ENCODE measurements at regions not wholly inside any gene's neighbourhood (a gene's known extent, or its start where the extent isn't known, plus 50 kb on each side); places are given as distances from the start of the nearest gene placed in this dataset.

DNA sequence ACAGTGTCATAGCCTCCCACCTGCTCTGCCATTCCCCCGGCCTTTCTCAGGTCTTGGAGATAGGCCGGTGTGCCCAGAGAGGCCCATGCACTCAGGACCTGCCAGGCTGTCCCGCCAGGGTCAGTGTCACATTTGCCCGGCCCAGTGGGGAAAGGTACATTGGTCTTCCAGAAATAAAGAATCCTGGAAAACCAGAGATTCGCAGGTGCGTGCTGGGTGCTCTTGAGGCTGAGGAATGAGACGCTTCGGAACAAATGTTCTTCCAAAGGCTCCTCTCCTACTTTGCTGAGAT, 205.8 kb upstream of the RTL1 start:
- TF ChIP-seq POLR2A (IDR thresholded peaks at IDR 0.05; ENCODE audit: low read depth, low read length): no peak
- TF ChIP-seq POLR2AphosphoS5 (IDR thresholded peaks at IDR 0.05; ENCODE audit: low read depth, low read length): no peak
- TF ChIP-seq POU2F2 (IDR thresholded peaks at IDR 0.05; ENCODE audit: low read depth, low read length): no peak
- no peak for TF ChIP-seq TAF1 (IDR thresholded peaks at IDR 0.05; ENCODE audit: low read depth, low read length)
